Thoracic aorta (tissue), 2 donors: ENCODE measurements at regions not wholly inside any gene's neighbourhood (a gene's known extent, or its start where the extent isn't known, plus 50 kb on each side); places are given as distances from the start of the nearest gene placed in this dataset.

Experiments
- ATAC-seq: fragments of 150-250 bp; one replicate; pipeline ENCODE4 v1.8.0; 2017; ENCODE audit warnings: low read depth; ENCODE audit not compliant: insufficient number of reproducible peaks, low FRiP score
- DNase-seq: peaks from one replicate; pipeline ENCODE4 v3.0.0-alpha.2; 2020; ENCODE audit warnings: low spot score
- H3K27ac ChIP-seq, 2 donors: fragments of 200-600 bp; sonication (generic); 1 replicate in 1 of 2; 2 replicates in 1 of 2; pipeline ENCODE4 v1.5.1; 2016; ENCODE audit warnings: mild to moderate bottlenecking in 2 of 2, moderate library complexity in 2 of 2
- H3K27me3 ChIP-seq: fragments of 200-600 bp; sonication (generic); replicated peaks from 2 replicates; pipeline ENCODE4 v1.6.0; 2016; ENCODE audit warnings: mild to moderate bottlenecking; ENCODE audit not compliant: insufficient read depth
- H3K36me3 ChIP-seq: fragments of 200-600 bp; sonication (generic); one replicate; pipeline ENCODE4 v1.5.1; 2016
- H3K4me1 ChIP-seq, 2 donors: fragments of 200-600 bp; sonication (generic); 1 replicate in 1 of 2; 2 replicates in 1 of 2; pipeline versions ENCODE4 v1.5.1 to v1.6.0; 2016; ENCODE audit warnings: low read depth in 2 of 2, mild to moderate bottlenecking in 1 of 2; ENCODE audit not compliant: control insufficient read depth in 1 of 2
- H3K4me3 ChIP-seq: fragments of 200-600 bp; sonication (generic); 2 replicates; pipeline ENCODE4 v1.5.1; 2016; ENCODE audit warnings: mild to moderate bottlenecking
- H3K9me3 ChIP-seq: fragments of 200-600 bp; sonication (generic); 2 replicates; pipeline ENCODE4 v1.5.1; 2016
- TF ChIP-seq, protein P1 (sequence below): fragments of 200-600 bp; sonication (generic); IDR thresholded peaks from one replicate; pipeline ENCODE4 v1.5.1; 2019; ENCODE audit warnings: antibody characterized with exemption

DNA sequence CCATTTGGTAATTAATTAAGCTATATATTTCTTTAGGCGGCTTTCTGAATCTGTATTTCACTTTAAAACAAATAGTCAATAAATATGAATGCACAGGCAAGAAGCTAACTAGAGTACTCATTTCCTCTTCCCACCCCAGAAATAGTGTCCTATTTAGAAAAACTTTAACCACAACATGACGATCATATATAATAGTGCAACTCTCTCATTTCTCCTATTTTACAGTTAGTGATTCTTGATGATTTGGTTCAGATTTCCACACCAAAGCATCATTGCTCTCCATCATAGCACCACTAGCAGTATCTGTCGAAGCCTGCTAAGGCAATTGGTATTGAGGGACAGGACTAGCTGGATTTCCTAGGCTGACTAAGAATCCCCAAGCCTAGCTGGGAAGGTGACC, 184.0 kb upstream of the GALNTL6 start:
- H3K27ac ChIP-seq: no peak overlapping the region
- H3K9me3 ChIP-seq: no peaks in the 10 kb centered on the region
- DNase-seq: no peak
- no peaks in the 10 kb centered on the region for H3K27me3 ChIP-seq
- no peaks in the 10 kb centered on the region for H3K4me1 ChIP-seq
- TF ChIP-seq, protein P1, sequence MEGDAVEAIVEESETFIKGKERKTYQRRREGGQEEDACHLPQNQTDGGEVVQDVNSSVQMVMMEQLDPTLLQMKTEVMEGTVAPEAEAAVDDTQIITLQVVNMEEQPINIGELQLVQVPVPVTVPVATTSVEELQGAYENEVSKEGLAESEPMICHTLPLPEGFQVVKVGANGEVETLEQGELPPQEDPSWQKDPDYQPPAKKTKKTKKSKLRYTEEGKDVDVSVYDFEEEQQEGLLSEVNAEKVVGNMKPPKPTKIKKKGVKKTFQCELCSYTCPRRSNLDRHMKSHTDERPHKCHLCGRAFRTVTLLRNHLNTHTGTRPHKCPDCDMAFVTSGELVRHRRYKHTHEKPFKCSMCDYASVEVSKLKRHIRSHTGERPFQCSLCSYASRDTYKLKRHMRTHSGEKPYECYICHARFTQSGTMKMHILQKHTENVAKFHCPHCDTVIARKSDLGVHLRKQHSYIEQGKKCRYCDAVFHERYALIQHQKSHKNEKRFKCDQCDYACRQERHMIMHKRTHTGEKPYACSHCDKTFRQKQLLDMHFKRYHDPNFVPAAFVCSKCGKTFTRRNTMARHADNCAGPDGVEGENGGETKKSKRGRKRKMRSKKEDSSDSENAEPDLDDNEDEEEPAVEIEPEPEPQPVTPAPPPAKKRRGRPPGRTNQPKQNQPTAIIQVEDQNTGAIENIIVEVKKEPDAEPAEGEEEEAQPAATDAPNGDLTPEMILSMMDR: no peak
- no peaks in the 10 kb centered on the region for H3K36me3 ChIP-seq
- ATAC-seq: no peak
- H3K4me3 ChIP-seq: no peak overlapping the region

DNA sequence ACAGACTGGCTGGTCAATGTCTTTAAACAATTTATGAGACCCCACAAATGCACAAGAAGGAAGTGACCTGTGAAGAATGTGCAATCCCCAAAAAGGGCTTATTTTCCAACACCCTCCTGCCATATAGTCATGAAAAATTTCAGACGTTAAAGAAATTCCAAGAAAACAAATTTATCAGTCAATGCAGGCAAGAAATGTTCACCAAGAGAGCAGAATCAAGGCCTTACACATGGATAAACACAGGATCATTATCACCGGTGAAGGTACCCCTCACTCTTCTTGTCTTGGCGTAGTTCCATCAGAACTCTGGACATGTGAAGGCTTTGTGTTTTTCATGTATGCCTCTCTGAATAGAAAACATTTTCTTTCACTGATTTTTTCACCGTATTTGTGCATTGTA, 186.7 kb upstream of the GALNTL6 start:
- TF ChIP-seq, protein P1: no peak
- H3K27me3 ChIP-seq: no peaks in the 10 kb centered on the region
- DNase-seq (no peak), ATAC-seq (no peak)
- no peak overlapping the region for H3K4me3 ChIP-seq
- H3K27ac ChIP-seq: no peak overlapping the region
- H3K36me3 ChIP-seq: no peaks in the 10 kb centered on the region
- H3K4me1 ChIP-seq: no peaks in the 10 kb centered on the region
- no peaks in the 10 kb centered on the region for H3K9me3 ChIP-seq

DNA sequence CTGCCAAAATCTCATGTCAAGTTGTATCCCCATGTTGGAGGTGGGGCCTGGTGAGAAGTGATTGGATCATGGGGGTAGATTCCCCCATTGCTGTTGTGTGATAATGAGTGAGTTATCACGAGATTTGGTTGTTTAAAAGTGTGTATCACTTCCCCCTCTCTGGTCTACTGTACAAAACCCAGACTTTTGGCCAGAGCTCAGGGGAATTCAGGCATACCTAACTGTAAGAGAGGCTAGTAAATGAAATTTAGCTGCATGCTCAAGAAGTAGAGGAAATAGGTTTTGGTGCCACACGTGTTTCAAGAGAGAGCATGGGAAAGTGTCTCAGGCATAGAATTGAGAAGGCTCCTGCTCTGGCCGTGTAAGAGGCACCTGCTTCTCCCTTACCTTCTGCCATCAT, 190.5 kb upstream of the GALNTL6 start:
- DNase-seq: no peak
- Histone ChIP-seq H3K9me3 (no peaks in the 10 kb centered on the region), H3K4me3 (no peak overlapping the region), H3K27me3 (no peaks in the 10 kb centered on the region), H3K4me1 (no peaks in the 10 kb centered on the region), H3K27ac (no peak overlapping the region), H3K36me3 (no peaks in the 10 kb centered on the region)
- TF ChIP-seq, protein P1: no peak
- no peak for ATAC-seq

DNA sequence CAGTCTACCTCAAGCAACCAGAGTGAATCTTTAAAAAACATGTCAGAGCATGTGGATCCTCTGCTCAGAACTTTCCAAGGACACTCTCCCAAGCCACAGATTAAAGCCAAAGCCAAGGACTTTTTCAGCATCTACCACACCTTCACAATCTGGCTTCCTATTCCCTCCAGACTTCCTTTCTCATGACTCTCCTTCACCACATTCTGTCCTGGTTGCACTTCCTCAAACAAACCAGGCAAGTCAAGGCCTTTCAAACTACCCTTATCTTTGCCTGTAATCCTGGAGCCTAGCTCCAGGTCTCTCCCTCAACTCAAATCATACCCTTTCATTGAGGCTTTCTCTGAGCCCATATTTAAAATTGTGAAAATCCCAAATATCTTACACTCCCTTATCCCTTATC, 191.6 kb upstream of the GALNTL6 start:
- DNase-seq (no peak), ATAC-seq (no peak)
- H3K36me3 ChIP-seq: no peaks in the 10 kb centered on the region
- no peak overlapping the region for H3K27ac ChIP-seq
- no peaks in the 10 kb centered on the region for H3K9me3 ChIP-seq
- no peak overlapping the region for H3K4me3 ChIP-seq
- no peaks in the 10 kb centered on the region for H3K27me3 ChIP-seq
- TF ChIP-seq, protein P1: no peak
- H3K4me1 ChIP-seq: no peaks in the 10 kb centered on the region

DNA sequence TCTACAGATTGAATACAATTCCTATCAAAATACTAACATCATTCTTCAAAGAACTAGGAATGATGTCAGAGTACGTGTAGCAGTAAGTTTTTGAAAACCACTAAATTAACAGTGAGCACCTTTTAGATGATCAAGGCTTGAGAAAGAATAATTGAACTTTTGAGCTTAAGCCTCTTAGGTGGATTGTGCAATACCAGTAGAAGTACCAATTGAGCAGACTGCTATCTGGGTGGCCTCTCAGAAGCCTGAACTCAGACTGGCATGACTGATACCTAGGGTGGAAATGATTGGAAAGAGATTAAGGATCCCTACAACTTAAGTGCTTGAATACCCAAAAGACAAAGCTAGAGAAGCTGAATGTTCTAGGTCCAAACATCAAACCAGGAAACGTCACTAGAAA, 200.3 kb upstream of the GALNTL6 start:
- H3K36me3 ChIP-seq: no peaks in the 10 kb centered on the region
- DNase-seq: no peak
- TF ChIP-seq, protein P1: no peak
- H3K27ac ChIP-seq: no peak overlapping the region
- no peak overlapping the region for H3K4me3 ChIP-seq
- H3K9me3 ChIP-seq: no peaks in the 10 kb centered on the region
- no peaks in the 10 kb centered on the region for H3K27me3 ChIP-seq
- H3K4me1 ChIP-seq: no peaks in the 10 kb centered on the region
- no peak for ATAC-seq
